HepG2 (cell line): ENCODE measurements at regions not wholly inside any gene's neighbourhood (a gene's known extent, or its start where the extent isn't known, plus 50 kb on each side); places are given as distances from the start of the nearest gene placed in this dataset.

ENCODE experiments used
- CTCF ChIP-seq: sonication (generic); formaldehyde crosslinking; IDR thresholded peaks from 2 replicates; pipeline ENCODE4 v1.5.0; 2020; ENCODE audit warnings: mild to moderate bottlenecking, missing genetic modification reagents, moderate library complexity
- EHMT2 ChIP-seq: fragments of 200-600 bp; sonication (generic); IDR thresholded peaks from 2 replicates; pipeline ENCODE4 v1.7.0; 2017; ENCODE audit warnings: antibody characterized with exemption, low read depth, low read length, borderline replicate concordance
- IRX3 ChIP-seq: sonication (generic); formaldehyde crosslinking; IDR thresholded peaks from 2 replicates; pipeline ENCODE4 v1.8.1; 2023; ENCODE audit warnings: mild to moderate bottlenecking, low read depth, missing genetic modification reagents, borderline replicate concordance
- POLR2A ChIP-seq, 2 experiments: IDR thresholded peaks; 2 replicates each; pipeline ENCODE4 v1.6.1; 2011; ENCODE audit warnings: low read depth in 2 of 2, low read length in 2 of 2, mild to moderate bottlenecking in 1 of 2, moderate library complexity in 1 of 2; ENCODE audit not compliant: insufficient read depth in 1 of 2
- POLR2AphosphoS5 ChIP-seq: IDR thresholded peaks from 2 replicates; pipeline ENCODE4 v1.6.1; 2012; ENCODE audit warnings: low read depth, low read length
- SAFB2 ChIP-seq: sonication (generic); formaldehyde crosslinking; IDR thresholded peaks from 2 replicates; pipeline ENCODE4 v1.5.1; 2020; ENCODE audit warnings: missing genetic modification reagents, low read depth, mild to moderate bottlenecking, borderline replicate concordance
- SP1 ChIP-seq, 2 experiments: fragments of 450-650 bp in 1 of 2; sonication (generic) in 1 of 2; formaldehyde crosslinking in 1 of 2; IDR thresholded peaks; 2 replicates each; pipeline versions ENCODE4 v1.4.0 to v1.6.1; 2016 to 2020; ENCODE audit warnings: missing genetic modification reagents in 1 of 2
- SP5 ChIP-seq: IDR thresholded peaks from 2 replicates; pipeline ENCODE4 v1.6.1; 2016; ENCODE audit warnings: low read depth, borderline replicate concordance
- ZFP91 ChIP-seq: sonication (generic); formaldehyde crosslinking; IDR thresholded peaks from 2 replicates; pipeline ENCODE4 v1.9.0; 2022; ENCODE audit warnings: missing genetic modification reagents, mild to moderate bottlenecking, borderline replicate concordance
- ZNF468 ChIP-seq: sonication (generic); formaldehyde crosslinking; IDR thresholded peaks from 2 replicates; pipeline ENCODE4 v1.8.0; 2022; ENCODE audit warnings: mild to moderate bottlenecking, moderate library complexity, missing genetic modification reagents
- TF ChIP-seq, protein P1 (sequence below), 2 experiments: IDR thresholded peaks; 2 replicates each; pipeline ENCODE4 v1.6.1; 2011 to 2012; ENCODE audit warnings: low read length in 2 of 2, borderline replicate concordance in 1 of 2, low read depth in 1 of 2, mild to moderate bottlenecking in 1 of 2, moderate library complexity in 1 of 2

GRCh38 chr4:8709729-8710360, 117.3 kb downstream of the CPZ start:
- TF ChIP-seq SP1 (IDR thresholded peaks at IDR 0.05) = no peak
- TF ChIP-seq SP1 (CRISPR knock-in tag; IDR thresholded peaks at IDR 0.05) = no peak
- TF ChIP-seq, protein P1, sequence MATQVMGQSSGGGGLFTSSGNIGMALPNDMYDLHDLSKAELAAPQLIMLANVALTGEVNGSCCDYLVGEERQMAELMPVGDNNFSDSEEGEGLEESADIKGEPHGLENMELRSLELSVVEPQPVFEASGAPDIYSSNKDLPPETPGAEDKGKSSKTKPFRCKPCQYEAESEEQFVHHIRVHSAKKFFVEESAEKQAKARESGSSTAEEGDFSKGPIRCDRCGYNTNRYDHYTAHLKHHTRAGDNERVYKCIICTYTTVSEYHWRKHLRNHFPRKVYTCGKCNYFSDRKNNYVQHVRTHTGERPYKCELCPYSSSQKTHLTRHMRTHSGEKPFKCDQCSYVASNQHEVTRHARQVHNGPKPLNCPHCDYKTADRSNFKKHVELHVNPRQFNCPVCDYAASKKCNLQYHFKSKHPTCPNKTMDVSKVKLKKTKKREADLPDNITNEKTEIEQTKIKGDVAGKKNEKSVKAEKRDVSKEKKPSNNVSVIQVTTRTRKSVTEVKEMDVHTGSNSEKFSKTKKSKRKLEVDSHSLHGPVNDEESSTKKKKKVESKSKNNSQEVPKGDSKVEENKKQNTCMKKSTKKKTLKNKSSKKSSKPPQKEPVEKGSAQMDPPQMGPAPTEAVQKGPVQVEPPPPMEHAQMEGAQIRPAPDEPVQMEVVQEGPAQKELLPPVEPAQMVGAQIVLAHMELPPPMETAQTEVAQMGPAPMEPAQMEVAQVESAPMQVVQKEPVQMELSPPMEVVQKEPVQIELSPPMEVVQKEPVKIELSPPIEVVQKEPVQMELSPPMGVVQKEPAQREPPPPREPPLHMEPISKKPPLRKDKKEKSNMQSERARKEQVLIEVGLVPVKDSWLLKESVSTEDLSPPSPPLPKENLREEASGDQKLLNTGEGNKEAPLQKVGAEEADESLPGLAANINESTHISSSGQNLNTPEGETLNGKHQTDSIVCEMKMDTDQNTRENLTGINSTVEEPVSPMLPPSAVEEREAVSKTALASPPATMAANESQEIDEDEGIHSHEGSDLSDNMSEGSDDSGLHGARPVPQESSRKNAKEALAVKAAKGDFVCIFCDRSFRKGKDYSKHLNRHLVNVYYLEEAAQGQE (IDR thresholded peaks at IDR 0.05; ENCODE audit: borderline replicate concordance in 1 of 2, low read depth in 1 of 2, low read length in 2 of 2) = no peak
- no peak for TF ChIP-seq IRX3 (CRISPR knock-in tag)
- no peak for TF ChIP-seq POLR2A (IDR thresholded peaks at IDR 0.05; ENCODE audit: insufficient read depth in 1 of 2, low read depth in 2 of 2, low read length in 2 of 2)
- no peak for TF ChIP-seq POLR2AphosphoS5
- no peak for TF ChIP-seq SAFB2
- TF ChIP-seq EHMT2 = no peak
- TF ChIP-seq SP5 (CRISPR knock-in tag) = no peak
- no peak for TF ChIP-seq ZNF468 (CRISPR knock-in tag)
- no peak for TF ChIP-seq CTCF (CRISPR knock-in tag)
- TF ChIP-seq ZFP91 (CRISPR knock-in tag) = no peak
